Bronchial epithelial cell (primary cell): ENCODE measurements at regions not wholly inside any gene's neighbourhood (a gene's known extent, or its start where the extent isn't known, plus 50 kb on each side); places are given as distances from the start of the nearest gene placed in this dataset.

Experiments
- DNase-seq: peaks from one replicate; pipeline ENCODE4 v3.0.0-alpha.2; 2010; ENCODE audit warnings: low read depth
- FAIRE-seq: peaks from 2 replicates; lab custom pipeline; 2011; peaks lifted over from hg19 to GRCh38; lab: Jason Lieb, UNC
- H3K27me3 ChIP-seq: 2 replicates; pipeline ENCODE4 v1.5.1; 2011; ENCODE audit warnings: low read length; ENCODE audit not compliant: control insufficient read depth, insufficient read depth
- H3K36me3 ChIP-seq: 2 replicates; pipeline ENCODE4 v1.5.1; 2011; ENCODE audit warnings: low read length; ENCODE audit not compliant: control insufficient read depth, insufficient read depth
- H3K4me3 ChIP-seq: 2 replicates; pipeline ENCODE4 v1.5.1; 2011; ENCODE audit warnings: mild to moderate bottlenecking, low read depth, low read length, control low read depth
- CTCF ChIP-seq: IDR thresholded peaks from 2 replicates; pipeline ENCODE4 v1.5.1; 2011; ENCODE audit warnings: mild to moderate bottlenecking, moderate library complexity, low read length, control low read depth, inconsistent platforms; ENCODE audit not compliant: insufficient read depth, severe bottlenecking

GRCh38 chr5:130541617-130542221 is 623.3 kb downstream of the HINT1 start:
- H3K27me3 ChIP-seq: no peaks in the 10 kb centered on the region

DNA sequence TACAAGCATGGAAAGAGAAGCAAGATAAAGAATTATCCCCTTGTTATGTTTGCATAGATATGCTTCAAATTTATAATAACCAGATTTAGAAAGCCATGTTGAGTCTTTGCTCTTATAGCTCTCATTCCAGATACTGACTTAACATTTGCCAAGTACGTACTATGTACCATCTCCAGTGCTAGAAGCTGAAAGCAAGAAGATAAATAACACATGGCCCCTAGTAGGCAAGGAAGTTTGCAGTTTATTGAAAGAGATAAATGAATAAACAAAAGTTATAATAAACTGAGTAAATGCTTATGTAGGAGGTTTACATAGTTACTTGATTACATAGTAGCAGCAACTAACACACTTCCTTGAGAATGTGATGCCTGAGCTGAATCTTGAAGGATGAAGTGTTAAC is 628.4 kb downstream of the HINT1 start:
- Histone ChIP-seq H3K36me3 (no peaks in the 10 kb centered on the region), H3K27me3 (no peaks in the 10 kb centered on the region), H3K4me3 (no peak overlapping the region)
- DNase-seq (no peak), FAIRE-seq (no peak)
- TF ChIP-seq CTCF: no peak

More at GRCh38 chr5:130541617-130542221, 623.3 kb downstream of the HINT1 start:
- Histone ChIP-seq H3K36me3 (no peaks in the 10 kb centered on the region), H3K4me3 (no peak overlapping the region)
- FAIRE-seq (no peak), DNase-seq (peak; percentile 71)
- TF ChIP-seq CTCF: no peak

DNA sequence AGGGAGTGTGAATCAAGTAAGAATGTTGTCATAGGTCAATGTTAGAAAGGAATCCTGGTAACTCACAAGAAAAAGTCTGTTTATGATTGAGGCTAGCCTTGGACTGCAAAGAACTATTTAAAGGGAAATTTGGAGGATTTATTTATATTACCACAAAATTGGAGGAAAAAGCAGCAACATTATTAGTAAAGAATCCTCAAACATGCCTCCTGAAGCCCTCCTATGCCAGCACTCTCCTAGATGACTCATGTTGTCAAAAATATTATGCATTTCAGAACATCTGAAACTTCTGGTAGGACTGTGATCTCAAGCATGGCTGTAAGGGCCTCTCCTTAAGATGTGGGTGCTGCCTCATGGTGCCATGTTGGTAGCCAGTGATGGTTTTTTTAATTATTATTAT is 628.5 kb downstream of the CHSY3 start:
- no peak for TF ChIP-seq CTCF
- Histone ChIP-seq H3K36me3 (no peaks in the 10 kb centered on the region), H3K27me3 (no peaks in the 10 kb centered on the region), H3K4me3 (no peak overlapping the region)
- DNase-seq (no peak), FAIRE-seq (no peak)

DNA sequence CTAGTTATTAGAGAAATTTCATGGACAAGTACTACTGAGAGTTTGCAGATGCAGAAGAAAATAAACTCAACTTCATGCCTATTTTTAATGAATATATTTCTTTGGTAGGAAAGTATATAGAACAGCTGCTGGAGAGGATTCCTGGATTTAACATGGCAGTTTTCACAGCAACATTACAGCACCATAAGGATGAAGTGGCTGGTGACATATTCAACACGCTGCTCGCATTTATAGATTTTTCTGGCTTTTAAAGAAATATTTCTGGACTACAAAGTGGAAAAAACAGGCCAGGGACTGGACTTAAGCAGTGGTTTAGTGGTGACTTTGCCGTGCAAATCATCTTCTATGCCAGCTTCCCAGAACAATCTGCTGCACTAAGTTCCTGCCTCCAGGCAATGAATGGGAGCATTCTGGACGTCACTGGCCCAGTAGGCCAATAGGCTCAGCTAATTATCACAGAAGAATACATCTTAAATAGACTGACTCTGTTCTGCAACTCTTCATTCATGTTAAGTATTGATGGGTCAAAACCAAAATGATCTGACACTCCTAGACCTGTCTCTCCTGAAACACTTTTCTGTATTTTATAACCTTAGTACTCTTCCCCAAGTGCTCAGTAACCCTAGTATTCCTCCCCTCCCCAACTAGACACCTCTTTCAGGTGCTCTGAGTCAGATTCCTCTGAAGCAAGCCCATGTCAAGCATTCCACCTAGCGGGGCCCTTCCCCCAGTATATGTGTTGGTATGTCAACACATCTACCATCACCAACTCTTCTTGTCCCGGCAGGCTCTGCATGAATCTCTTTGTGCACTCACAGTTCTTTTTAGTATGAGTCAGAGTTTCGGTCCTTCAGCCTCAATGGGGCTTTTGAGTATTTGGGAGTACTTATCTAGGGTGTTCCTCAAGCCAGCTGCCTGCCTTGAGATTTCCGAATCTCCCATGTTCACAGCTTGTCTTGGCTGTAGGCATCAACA is 625.5 kb downstream of the CHSY3 start:
- TF ChIP-seq CTCF: no peak
- H3K4me3 ChIP-seq: no peak overlapping the region
- no peaks in the 10 kb centered on the region for H3K27me3 ChIP-seq
- FAIRE-seq (no peak), DNase-seq (peak; percentile 100)
- no peaks in the 10 kb centered on the region for H3K36me3 ChIP-seq

- H3K36me3 ChIP-seq: no peaks in the 10 kb centered on the region
- no peak overlapping the region for H3K4me3 ChIP-seq
- no peaks in the 10 kb centered on the region for H3K27me3 ChIP-seq
- no peak for FAIRE-seq
- no peak for DNase-seq
- no peak for TF ChIP-seq CTCF
These were observed 624.8 kb downstream of the CHSY3 start for GRCh38 chr5:130529111-130529510.
